ENCODE measurements at regions not wholly inside any gene's neighbourhood (a gene's known extent, or its start where the extent isn't known, plus 50 kb on each side); places are given as distances from the start of the nearest gene placed in this dataset.

DNA sequence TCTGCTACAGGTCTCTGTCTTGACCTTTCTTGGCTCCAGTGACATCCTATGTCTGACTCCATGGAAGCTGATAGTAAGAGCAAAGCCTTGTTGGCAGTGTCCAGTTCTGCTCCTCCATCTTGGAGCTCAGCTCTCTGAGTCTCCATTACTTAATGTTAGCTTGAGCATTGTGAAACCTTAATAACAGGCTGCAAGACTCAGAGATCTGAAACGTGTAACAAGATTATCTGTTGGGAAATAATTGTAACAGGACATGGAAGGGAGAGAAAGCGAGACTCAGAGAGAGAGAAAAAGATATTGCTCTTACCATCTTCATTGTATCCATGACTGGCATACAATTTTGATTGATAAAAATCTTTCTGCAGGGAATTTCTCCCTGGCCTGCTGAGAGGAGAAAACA is 1365.7 kb downstream of the AACS start:
- TF ChIP-seq GTF2F1 (IDR thresholded peaks at IDR 0.05; ENCODE audit: borderline replicate concordance, low read depth, low read length): no peak
- TF ChIP-seq KDM1A (IDR thresholded peaks at IDR 0.05; ENCODE audit: borderline replicate concordance, low read length): no peak
- TF ChIP-seq TAF1 (IDR thresholded peaks at IDR 0.05; ENCODE audit: low read depth, low read length): no peak
- TF ChIP-seq RAD21 (IDR thresholded peaks at IDR 0.05 in 1 of 2, conservative IDR thresholded peaks at IDR 0.05 in 1 of 2; ENCODE audit: low read depth in 2 of 2, low read length in 2 of 2): no peak
- no peak for TF ChIP-seq YY1 (IDR thresholded peaks at IDR 0.05; ENCODE audit: low read depth, low read length)
- TF ChIP-seq POLR2A (IDR thresholded peaks at IDR 0.05; ENCODE audit: control extremely low read depth in 1 of 2, low read depth in 2 of 2, low read length in 2 of 2): no peak
- TF ChIP-seq, protein P1, sequence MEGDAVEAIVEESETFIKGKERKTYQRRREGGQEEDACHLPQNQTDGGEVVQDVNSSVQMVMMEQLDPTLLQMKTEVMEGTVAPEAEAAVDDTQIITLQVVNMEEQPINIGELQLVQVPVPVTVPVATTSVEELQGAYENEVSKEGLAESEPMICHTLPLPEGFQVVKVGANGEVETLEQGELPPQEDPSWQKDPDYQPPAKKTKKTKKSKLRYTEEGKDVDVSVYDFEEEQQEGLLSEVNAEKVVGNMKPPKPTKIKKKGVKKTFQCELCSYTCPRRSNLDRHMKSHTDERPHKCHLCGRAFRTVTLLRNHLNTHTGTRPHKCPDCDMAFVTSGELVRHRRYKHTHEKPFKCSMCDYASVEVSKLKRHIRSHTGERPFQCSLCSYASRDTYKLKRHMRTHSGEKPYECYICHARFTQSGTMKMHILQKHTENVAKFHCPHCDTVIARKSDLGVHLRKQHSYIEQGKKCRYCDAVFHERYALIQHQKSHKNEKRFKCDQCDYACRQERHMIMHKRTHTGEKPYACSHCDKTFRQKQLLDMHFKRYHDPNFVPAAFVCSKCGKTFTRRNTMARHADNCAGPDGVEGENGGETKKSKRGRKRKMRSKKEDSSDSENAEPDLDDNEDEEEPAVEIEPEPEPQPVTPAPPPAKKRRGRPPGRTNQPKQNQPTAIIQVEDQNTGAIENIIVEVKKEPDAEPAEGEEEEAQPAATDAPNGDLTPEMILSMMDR (IDR thresholded peaks at IDR 0.05; ENCODE audit: control extremely low read depth in 1 of 3, insufficient read depth in 1 of 3, low read depth in 1 of 3, low read length in 3 of 3): no peak
